GM04503 (cell line): ENCODE measurements at regions not wholly inside any gene's neighbourhood (a gene's known extent, or its start where the extent isn't known, plus 50 kb on each side); places are given as distances from the start of the nearest gene placed in this dataset.
"Not testable (repeated sequence)": the region's sequence is repeated elsewhere in the genome, so short reads cannot be mapped to it uniquely, and the experiment has no call there.

Experiments used
- DNase-seq: peaks from one replicate; pipeline ENCODE4 v3.0.0-alpha.2; 2012; ENCODE audit warnings: low read depth

- no peak for DNase-seq
Measured at GRCh38 chr22:27594474-27595134, 207.0 kb downstream of the MN1 start.

GRCh38 chr22:27596133-27596870 lies 205.3 kb downstream of the MN1 start:
- no peak for DNase-seq

DNA sequence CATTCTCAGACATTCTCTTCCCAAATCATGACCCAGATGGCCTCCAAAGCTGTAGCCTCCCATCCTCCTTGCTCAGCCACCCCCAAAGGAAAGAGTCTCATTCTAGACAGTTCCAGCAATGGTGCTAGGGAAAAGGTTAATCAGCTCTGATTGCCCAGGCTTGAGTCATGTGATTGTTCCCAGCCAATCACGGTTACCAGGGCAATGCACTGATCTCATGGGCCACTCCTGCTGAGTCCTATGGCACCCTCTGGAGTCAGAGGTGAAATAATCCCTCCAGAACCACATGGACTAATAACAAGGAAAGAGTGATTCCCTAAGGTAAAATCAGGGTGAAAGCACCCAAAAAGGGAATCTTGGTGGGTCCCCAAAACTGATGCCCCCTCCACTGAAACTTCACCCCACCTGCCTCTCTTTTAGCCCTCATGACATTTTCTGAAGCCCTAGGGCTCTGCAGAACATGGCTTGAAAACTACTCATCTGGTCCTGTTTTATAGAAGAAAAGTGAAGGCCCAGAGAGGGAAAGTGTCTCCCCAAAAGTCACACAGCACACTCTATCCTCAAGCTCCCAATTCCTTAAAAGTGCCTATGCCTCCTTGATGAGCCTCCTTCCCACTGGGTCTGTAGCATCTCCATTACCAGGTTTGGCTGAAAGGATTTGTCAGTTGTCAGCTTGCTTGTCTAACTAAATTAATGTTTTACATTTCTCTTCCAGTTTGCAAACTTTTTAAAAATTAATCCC lies 203.7 kb downstream of the MN1 start:
- DNase-seq = no peak

- no peak for DNase-seq
Measured at GRCh38 chr22:27598792-27599191, 202.8 kb downstream of the MN1 start.

- no peak for DNase-seq
Measured at GRCh38 chr22:27601195-27601594, 200.4 kb downstream of the MN1 start.

DNA sequence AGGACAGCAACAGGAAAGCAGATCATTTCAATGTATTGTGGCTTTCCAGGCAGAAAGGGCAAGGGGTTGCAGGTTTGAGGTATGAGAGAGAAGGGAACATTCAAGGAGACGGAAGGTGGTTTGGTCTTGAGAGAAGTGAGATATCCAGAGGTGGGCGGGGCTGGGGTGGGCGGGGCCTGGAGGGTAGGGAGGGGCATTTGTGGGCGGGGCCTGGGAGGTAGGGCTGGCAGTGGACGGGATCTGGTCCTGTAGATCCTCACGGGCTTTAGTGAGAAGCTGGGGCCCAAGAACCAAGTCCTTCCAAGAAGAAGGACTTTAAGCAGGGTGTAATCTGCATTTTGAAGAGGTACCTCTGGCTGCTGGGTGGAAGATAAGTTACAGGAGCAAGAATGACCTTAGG lies 199.2 kb downstream of the MN1 start:
- DNase-seq = no peak

- no peak for DNase-seq
Measured at GRCh38 chr22:27603111-27603799, 198.3 kb downstream of the MN1 start.

- no peak for DNase-seq
Measured at GRCh38 chr22:27603800-27604144, 197.8 kb downstream of the MN1 start.

GRCh38 chr22:27605390-27605789 lies 196.2 kb downstream of the MN1 start:
- DNase-seq = no peak

- DNase-seq = not testable (repeated sequence)
Measured at GRCh38 chr22:27607750-27608149, 193.8 kb downstream of the MN1 start.

- no peak for DNase-seq
Measured at GRCh38 chr22:27609451-27609888, 192.1 kb downstream of the MN1 start.

DNA sequence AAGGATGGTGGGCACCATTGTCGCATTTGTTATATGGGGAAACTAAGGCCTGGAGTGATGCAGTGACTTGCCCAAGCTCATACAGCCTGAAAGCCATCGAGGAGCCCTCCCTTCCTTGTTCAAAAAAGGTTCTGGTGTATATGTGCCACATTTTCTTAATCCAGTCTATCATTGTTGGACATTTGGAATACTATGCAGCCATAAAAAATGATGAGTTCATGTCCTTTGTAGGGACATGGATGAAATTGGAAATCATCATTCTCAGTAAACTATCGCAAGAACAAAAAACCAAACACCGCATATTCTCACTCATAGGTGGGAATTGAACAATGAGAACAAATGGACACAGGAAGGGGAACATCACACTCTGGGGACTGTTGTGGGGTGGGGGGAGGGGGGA lies 191.4 kb downstream of the MN1 start:
- DNase-seq = not testable (repeated sequence)

GRCh38 chr22:27610863-27611786 lies 190.4 kb downstream of the MN1 start:
- DNase-seq = no peak

DNA sequence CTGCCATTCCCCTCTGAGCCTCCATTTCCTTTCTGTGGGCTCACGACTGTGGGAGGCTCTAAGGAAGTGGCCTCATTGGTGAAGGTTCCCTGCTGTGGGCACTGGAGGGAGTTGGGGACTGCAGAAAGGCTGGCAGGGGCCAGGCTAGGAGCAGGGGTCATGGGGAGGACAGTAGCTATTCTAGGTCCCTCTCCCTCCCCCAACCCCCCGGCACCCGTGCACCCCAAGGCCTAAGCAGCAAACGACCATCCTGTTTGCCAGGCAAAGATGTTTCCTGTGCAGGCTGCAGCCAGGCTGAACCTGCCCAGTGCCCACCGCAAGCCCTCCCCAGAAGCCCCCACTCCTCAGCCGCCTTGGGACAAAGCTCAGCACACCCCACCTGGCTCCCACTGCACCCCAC lies 189.4 kb downstream of the MN1 start:
- DNase-seq = no peak

- DNase-seq = no peak
Measured at GRCh38 chr22:27613099-27614005, 188.2 kb downstream of the MN1 start.

DNA sequence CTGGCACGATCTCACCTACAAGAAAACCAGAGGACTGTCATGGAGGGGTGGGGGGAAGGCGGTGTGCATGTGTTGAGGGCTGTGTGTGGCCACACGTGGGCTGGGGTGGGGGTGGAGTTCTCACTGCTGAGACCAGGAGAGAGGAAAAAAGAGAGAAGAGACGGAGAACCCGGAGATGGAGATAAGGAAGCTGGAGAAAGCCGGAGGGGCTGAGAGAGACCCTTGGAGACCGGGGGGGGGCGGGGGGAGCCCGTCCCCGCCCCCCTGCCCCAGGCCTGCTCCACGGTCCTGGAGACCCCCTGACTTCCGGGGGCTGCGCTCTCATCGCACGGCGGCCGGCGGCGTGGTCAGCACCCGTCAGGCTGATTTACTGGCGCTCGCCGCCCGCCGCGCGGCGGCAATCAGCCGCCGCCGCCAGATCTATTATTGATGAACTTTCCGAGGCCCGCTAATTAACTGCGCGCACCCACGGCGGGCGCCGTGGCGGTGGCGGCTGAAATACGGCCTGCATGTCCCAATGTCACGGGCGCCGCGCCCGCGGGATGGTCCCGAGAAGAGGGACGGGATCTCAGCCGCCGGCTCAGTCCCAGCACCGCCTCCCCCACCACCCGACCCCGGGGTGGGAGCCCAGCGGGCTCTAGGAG lies 187.4 kb downstream of the MN1 start:
- DNase-seq = no peak

DNA sequence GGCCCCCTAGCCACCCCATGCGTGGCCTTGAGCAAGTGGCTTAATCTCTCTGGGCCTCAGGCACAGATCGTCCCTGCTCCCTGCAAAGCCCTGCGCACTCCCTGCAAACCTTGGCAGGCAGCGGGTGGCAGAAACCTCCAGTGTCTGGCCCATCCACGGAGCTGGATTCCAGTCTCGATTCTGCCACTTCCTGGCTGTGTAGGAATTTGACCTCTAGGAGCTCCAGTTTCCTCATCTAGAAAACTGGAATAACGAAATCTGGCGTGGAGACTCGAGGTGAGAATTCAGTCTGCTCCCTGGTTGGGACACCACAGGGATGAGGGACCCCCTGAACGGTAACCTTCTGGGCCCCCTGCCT lies 186.9 kb downstream of the MN1 start:
- no peak for DNase-seq

DNA sequence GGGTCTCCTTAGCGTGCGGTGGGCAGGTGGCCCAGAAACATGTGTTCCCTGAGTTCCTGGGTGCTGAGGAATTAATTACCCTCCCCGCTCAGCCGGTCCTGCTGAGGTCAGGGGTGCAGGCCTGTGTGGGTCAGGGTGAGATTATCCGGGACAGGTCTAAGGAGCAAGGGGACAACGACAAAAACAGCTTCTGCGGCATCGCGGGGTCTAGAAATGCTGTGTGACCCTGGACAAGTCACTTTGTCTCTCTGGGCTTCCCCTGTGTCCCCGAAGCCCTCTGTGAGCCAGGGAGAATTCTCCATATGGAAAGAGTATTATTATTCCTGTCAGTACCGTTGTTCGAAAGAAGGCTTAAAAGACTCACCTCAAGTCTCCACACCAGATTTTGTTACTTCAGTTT lies 186.1 kb downstream of the MN1 start:
- no peak for DNase-seq

DNA sequence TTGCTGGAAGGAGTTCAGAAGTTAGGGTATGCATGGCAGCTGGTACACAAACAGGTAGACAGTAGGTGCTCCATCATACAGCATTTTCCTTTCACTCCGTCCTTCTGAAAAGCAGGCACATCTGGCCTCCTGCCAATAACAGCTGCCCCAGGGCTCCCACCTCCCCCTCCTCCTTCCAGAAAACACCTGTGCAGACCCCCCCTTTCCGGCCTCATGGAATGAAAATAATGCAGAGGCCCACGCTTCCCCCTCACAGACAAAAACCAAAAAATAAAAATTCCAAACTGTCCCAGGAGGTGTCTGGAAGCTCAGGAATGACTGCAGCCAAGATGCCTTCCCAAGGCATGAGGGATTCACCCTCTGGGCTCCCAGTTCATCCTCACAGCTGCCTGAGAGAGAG lies 185.5 kb downstream of the MN1 start:
- DNase-seq = no peak
